HepG2 (cell line): ENCODE measurements at regions not wholly inside any gene's neighbourhood (a gene's known extent, or its start where the extent isn't known, plus 50 kb on each side); places are given as distances from the start of the nearest gene placed in this dataset.

Source experiments
- POLR2A ChIP-seq, 2 experiments: IDR thresholded peaks; 2 replicates each; pipeline ENCODE4 v1.6.1; 2011; ENCODE audit warnings: low read depth in 2 of 2, low read length in 2 of 2, mild to moderate bottlenecking in 1 of 2, moderate library complexity in 1 of 2; ENCODE audit not compliant: insufficient read depth in 1 of 2
- TAF1 ChIP-seq: sonication (generic); formaldehyde crosslinking; IDR thresholded peaks from 2 replicates; pipeline ENCODE4 v1.4.0; 2020; ENCODE audit warnings: missing genetic modification reagents
- ZNF747 ChIP-seq: sonication (generic); formaldehyde crosslinking; IDR thresholded peaks from 2 replicates; pipeline ENCODE4 v1.8.1; 2023; ENCODE audit warnings: missing genetic modification reagents, mild to moderate bottlenecking, borderline replicate concordance
- TF ChIP-seq, protein P1 (sequence below): sonication (generic); formaldehyde crosslinking; IDR thresholded peaks from 2 replicates; pipeline ENCODE4 v1.5.0; 2020; ENCODE audit warnings: mild to moderate bottlenecking, missing genetic modification reagents, moderate library complexity
- TF ChIP-seq, protein P2 (sequence below): fragments of 450-650 bp; IDR thresholded peaks from 2 replicates; pipeline ENCODE4 v1.6.1; 2017; ENCODE audit warnings: mild to moderate bottlenecking

DNA sequence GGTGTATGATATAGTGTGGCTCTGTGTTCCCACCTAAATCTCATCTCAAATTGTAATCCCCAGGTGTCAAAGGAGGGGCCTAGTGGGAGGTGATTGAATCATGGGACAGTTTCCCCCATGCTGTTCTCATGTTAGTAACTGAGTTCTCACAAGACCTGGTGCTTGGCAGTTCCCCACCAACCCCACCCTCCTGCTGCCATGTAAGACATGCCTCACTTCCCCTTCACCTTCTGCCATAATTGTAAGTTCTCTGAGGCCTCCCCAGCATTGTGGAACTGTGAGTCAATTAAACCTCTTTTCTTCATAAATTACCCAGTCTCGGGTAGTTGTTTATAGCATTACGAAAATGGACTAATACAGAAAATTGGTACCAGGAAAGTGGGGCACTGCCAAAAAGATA, 1705.3 kb downstream of the NCAM2 start:
- TF ChIP-seq, protein P1, sequence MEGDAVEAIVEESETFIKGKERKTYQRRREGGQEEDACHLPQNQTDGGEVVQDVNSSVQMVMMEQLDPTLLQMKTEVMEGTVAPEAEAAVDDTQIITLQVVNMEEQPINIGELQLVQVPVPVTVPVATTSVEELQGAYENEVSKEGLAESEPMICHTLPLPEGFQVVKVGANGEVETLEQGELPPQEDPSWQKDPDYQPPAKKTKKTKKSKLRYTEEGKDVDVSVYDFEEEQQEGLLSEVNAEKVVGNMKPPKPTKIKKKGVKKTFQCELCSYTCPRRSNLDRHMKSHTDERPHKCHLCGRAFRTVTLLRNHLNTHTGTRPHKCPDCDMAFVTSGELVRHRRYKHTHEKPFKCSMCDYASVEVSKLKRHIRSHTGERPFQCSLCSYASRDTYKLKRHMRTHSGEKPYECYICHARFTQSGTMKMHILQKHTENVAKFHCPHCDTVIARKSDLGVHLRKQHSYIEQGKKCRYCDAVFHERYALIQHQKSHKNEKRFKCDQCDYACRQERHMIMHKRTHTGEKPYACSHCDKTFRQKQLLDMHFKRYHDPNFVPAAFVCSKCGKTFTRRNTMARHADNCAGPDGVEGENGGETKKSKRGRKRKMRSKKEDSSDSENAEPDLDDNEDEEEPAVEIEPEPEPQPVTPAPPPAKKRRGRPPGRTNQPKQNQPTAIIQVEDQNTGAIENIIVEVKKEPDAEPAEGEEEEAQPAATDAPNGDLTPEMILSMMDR (CRISPR knock-in tag) = no peak
- TF ChIP-seq ZNF747 (CRISPR knock-in tag) (no peak), POLR2A (IDR thresholded peaks at IDR 0.05; ENCODE audit: insufficient read depth in 1 of 2, low read depth in 2 of 2, low read length in 2 of 2) (no peak), TAF1 (no peak)
- TF ChIP-seq, protein P2, sequence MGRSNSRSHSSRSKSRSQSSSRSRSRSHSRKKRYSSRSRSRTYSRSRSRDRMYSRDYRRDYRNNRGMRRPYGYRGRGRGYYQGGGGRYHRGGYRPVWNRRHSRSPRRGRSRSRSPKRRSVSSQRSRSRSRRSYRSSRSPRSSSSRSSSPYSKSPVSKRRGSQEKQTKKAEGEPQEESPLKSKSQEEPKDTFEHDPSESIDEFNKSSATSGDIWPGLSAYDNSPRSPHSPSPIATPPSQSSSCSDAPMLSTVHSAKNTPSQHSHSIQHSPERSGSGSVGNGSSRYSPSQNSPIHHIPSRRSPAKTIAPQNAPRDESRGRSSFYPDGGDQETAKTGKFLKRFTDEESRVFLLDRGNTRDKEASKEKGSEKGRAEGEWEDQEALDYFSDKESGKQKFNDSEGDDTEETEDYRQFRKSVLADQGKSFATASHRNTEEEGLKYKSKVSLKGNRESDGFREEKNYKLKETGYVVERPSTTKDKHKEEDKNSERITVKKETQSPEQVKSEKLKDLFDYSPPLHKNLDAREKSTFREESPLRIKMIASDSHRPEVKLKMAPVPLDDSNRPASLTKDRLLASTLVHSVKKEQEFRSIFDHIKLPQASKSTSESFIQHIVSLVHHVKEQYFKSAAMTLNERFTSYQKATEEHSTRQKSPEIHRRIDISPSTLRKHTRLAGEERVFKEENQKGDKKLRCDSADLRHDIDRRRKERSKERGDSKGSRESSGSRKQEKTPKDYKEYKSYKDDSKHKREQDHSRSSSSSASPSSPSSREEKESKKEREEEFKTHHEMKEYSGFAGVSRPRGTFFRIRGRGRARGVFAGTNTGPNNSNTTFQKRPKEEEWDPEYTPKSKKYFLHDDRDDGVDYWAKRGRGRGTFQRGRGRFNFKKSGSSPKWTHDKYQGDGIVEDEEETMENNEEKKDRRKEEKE = no peak
